Panc1 (cell line): ENCODE measurements at regions not wholly inside any gene's neighbourhood (a gene's known extent, or its start where the extent isn't known, plus 50 kb on each side); places are given as distances from the start of the nearest gene placed in this dataset.
"Not testable (repeated sequence)": the region's sequence is repeated elsewhere in the genome, so short reads cannot be mapped to it uniquely, and the experiment has no call there.

Source experiments
- ATAC-seq: fragments of 200-7000 bp; cut with Tn5 transposase; 2 replicates; pipeline ENCODE4 v1.9.1; 2020; ENCODE audit warnings: mild to moderate bottlenecking, moderate library complexity
- BruUV-seq: library from RNA; stranded (reverse); fragments of 400-500 nt; replicated peaks from 2 replicates; lab custom pipeline; 2021; lab: Mats Ljungman, UMichigan
- CTCF ChIA-PET: fragments of 300-600 bp; sonication (Branson Sonifier 250); formaldehyde crosslinking; loops from one replicate; lab custom pipeline; 2022; ENCODE audit warnings: antibody characterized with exemption; lab: Charles Lee
- POLR2A ChIA-PET: fragments of 300-600 bp; sonication (Branson Sonifier 250); formaldehyde crosslinking; loops from one replicate; lab custom pipeline; 2022; ENCODE audit warnings: antibody characterized with exemption; lab: Charles Lee
- DNase-seq: peaks from one replicate; pipeline ENCODE4 v3.0.0-alpha.2; 2010; ENCODE audit warnings: low read depth, low spot score
- H3K27ac ChIP-seq: 2 replicates; pipeline ENCODE4 v1.5.1; 2011; ENCODE audit warnings: mild to moderate bottlenecking, low read length, inconsistent platforms
- H3K27me3 ChIP-seq: fragments of 200-500 bp; sonication (Bioruptor generic); 2 replicates; pipeline ENCODE4 v1.6.0; 2014; ENCODE audit warnings: low read length, inconsistent platforms; ENCODE audit not compliant: control insufficient read depth, insufficient read depth
- H3K36me3 ChIP-seq: fragments of 200-500 bp; sonication (Bioruptor generic); 2 replicates; pipeline ENCODE4 v1.5.1; 2014; ENCODE audit warnings: inconsistent platforms, mild to moderate bottlenecking, low read length, moderate library complexity; ENCODE audit not compliant: control insufficient read depth, insufficient read depth
- H3K4me1 ChIP-seq: 2 replicates; pipeline ENCODE4 v1.5.1; 2011; ENCODE audit warnings: inconsistent platforms, mild to moderate bottlenecking, low read length, moderate library complexity; ENCODE audit not compliant: control insufficient read depth, insufficient read depth
- H3K4me3 ChIP-seq, 2 experiments: 2 replicates each; pipeline ENCODE4 v1.5.1; 2011 to 2012; ENCODE audit warnings: low read depth in 2 of 2, low read length in 2 of 2, mild to moderate bottlenecking in 2 of 2, inconsistent platforms in 1 of 2, moderate library complexity in 1 of 2
- H3K9me3 ChIP-seq: fragments of 200-500 bp; sonication (Bioruptor generic); 2 replicates; pipeline ENCODE4 v1.5.1; 2014; ENCODE audit warnings: low read depth, mild to moderate bottlenecking, inconsistent platforms, low read length, moderate library complexity; ENCODE audit not compliant: control insufficient read depth, insufficient read depth
- POLR2AphosphoS5 ChIP-seq: IDR thresholded peaks from 2 replicates; pipeline ENCODE4 v1.6.1; 2012; ENCODE audit warnings: mild to moderate bottlenecking, low read depth, low read length, moderate library complexity
- REST ChIP-seq, 2 experiments: IDR thresholded peaks; 2 replicates each; pipeline ENCODE4 v1.6.1; 2011 to 2012; ENCODE audit warnings: low read depth in 2 of 2, control low read depth in 1 of 2, low read length in 1 of 2, mild to moderate bottlenecking in 1 of 2, moderate library complexity in 1 of 2; ENCODE audit not compliant: insufficient read depth in 1 of 2
- SIN3A ChIP-seq: IDR thresholded peaks from 2 replicates; pipeline ENCODE4 v1.6.1; 2012; ENCODE audit warnings: low read depth, mild to moderate bottlenecking, low read length, moderate library complexity, borderline replicate concordance; ENCODE audit not compliant: insufficient read depth
- TCF7L2 ChIP-seq: IDR thresholded peaks from 2 replicates; pipeline ENCODE4 v1.6.1; 2011; ENCODE audit warnings: mild to moderate bottlenecking, low read depth, low read length, inconsistent platforms
- in situ Hi-C: cut with HindIII; loops from 2 replicates; pipeline ENCODE4 v1.10.0; 2016; ENCODE audit warnings: low sequenced_read_pairs, low pct_unique_long_range_greater_than_20kb
- intact Hi-C: fragments of 100-400 bp; cut with micrococcal nuclease; formaldehyde crosslinking; loops from one replicate; pipeline ENCODE4 v1.10.0; 2022; ENCODE audit not compliant: unreplicated experiment
- TF ChIP-seq, protein P1 (sequence below): fragments of 450-650 bp; IDR thresholded peaks from 2 replicates; pipeline ENCODE4 v1.5.1; 2017; ENCODE audit warnings: mild to moderate bottlenecking

GRCh38 chr10:33858326-33858725 is 523.9 kb upstream of the NRP1 start:
- ATAC-seq (no peak), DNase-seq (no peak)
- no peak for TF ChIP-seq POLR2AphosphoS5
- no peak for TF ChIP-seq REST (IDR thresholded peaks at IDR 0.05; ENCODE audit: insufficient read depth in 1 of 2, low read depth in 2 of 2, low read length in 1 of 2)
- no peak for TF ChIP-seq TCF7L2
- TF ChIP-seq, protein P1, sequence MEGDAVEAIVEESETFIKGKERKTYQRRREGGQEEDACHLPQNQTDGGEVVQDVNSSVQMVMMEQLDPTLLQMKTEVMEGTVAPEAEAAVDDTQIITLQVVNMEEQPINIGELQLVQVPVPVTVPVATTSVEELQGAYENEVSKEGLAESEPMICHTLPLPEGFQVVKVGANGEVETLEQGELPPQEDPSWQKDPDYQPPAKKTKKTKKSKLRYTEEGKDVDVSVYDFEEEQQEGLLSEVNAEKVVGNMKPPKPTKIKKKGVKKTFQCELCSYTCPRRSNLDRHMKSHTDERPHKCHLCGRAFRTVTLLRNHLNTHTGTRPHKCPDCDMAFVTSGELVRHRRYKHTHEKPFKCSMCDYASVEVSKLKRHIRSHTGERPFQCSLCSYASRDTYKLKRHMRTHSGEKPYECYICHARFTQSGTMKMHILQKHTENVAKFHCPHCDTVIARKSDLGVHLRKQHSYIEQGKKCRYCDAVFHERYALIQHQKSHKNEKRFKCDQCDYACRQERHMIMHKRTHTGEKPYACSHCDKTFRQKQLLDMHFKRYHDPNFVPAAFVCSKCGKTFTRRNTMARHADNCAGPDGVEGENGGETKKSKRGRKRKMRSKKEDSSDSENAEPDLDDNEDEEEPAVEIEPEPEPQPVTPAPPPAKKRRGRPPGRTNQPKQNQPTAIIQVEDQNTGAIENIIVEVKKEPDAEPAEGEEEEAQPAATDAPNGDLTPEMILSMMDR: no peak
- TF ChIP-seq SIN3A: no peak

DNA sequence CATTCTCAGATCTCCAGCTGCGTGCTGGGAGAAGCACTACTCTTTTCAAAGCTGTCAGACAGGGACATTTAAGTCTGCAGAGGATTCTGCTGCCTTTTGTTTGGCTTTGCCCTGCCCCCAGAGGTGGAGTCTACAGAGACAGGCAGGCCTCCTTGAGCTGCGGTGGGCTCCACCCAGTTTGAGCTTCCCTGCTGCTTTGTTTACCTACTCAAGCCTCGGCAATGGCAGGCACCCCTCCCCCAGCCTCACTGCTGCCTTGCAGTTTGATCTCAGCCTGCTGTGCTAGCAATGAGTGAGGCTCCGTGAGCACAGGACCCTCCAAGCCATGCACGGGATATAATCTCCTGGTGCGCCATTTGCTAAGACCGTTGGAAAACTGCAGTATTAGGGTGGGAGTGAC is 518.8 kb upstream of the NRP1 start:
- H3K4me1 ChIP-seq, in situ Hi-C loops, BruUV-seq: not testable (repeated sequence)

More at GRCh38 chr10:33858326-33858725, 523.9 kb upstream of the NRP1 start:
- Histone ChIP-seq H3K9me3 (no peaks in the 10 kb centered on the region), H3K36me3 (no peaks in the 10 kb centered on the region), H3K27ac (no peak overlapping the region), H3K27me3 (no peaks in the 10 kb centered on the region), H3K4me3 (no peak overlapping the region), H3K4me1 (no peaks in the 10 kb centered on the region)
- in situ Hi-C loops (no loop called here), intact Hi-C loops (no loop called here)
- ChIA-PET POLR2A (no interaction called here), CTCF (no interaction called here)
- BruUV-seq: no TSS peak

GRCh38 chr10:33843379-33843778 is 508.9 kb upstream of the NRP1 start:
- TF ChIP-seq SIN3A (no peak), REST (IDR thresholded peaks at IDR 0.05; ENCODE audit: insufficient read depth in 1 of 2, low read depth in 2 of 2, low read length in 1 of 2) (no peak), POLR2AphosphoS5 (no peak), TCF7L2 (no peak)
- TF ChIP-seq, protein P1: no peak
- H3K4me1 ChIP-seq: no peaks in the 10 kb centered on the region
- ChIA-PET POLR2A (no interaction called here), CTCF (interaction anchor here (0.7 kb wide), 1 partner anchor 512 kb away, joined by 14 read pairs; no protein-coding TSS in a partner anchor)
- no peak for DNase-seq
- H3K27ac ChIP-seq: no peak overlapping the region
- H3K4me3 ChIP-seq: no peak overlapping the region
- no peak for ATAC-seq
- in situ Hi-C loops (no loop called here), intact Hi-C loops (no loop called here)
- no TSS peak for BruUV-seq
- H3K36me3 ChIP-seq: no peaks in the 10 kb centered on the region
- no peaks in the 10 kb centered on the region for H3K9me3 ChIP-seq
- H3K27me3 ChIP-seq: no peaks in the 10 kb centered on the region

More for the DNA sequence above, 518.8 kb upstream of the NRP1 start:
- H3K36me3 ChIP-seq, DNase-seq, POLR2A ChIA-PET, H3K27ac ChIP-seq, ATAC-seq, intact Hi-C loops, H3K4me3 ChIP-seq, H3K9me3 ChIP-seq, H3K27me3 ChIP-seq, CTCF ChIA-PET: not testable (repeated sequence)
